Fibroblast of mammary gland (primary cell): ENCODE measurements at regions not wholly inside any gene's neighbourhood (a gene's known extent, or its start where the extent isn't known, plus 50 kb on each side); places are given as distances from the start of the nearest gene placed in this dataset.

ENCODE experiments used
- DNase-seq: peaks from one replicate; pipeline ENCODE4 v3.0.0-alpha.2; 2010; ENCODE audit warnings: low read depth
- H3K4me3 ChIP-seq: 2 replicates; pipeline ENCODE4 v1.5.1; 2011; ENCODE audit warnings: low read depth, mild to moderate bottlenecking, low read length, moderate library complexity; ENCODE audit not compliant: control insufficient read depth
- TF ChIP-seq, protein P1 (sequence below): conservative IDR thresholded peaks from 2 replicates; pipeline ENCODE4 v1.5.1; 2011; ENCODE audit warnings: low read depth, low read length, inconsistent platforms; ENCODE audit not compliant: control insufficient read depth, insufficient read depth

GRCh38 chr2:121159291-121160071 lies 125.5 kb downstream of the TFCP2L1 start:
- no peak for DNase-seq
- no peak overlapping the region for H3K4me3 ChIP-seq
- TF ChIP-seq, protein P1, sequence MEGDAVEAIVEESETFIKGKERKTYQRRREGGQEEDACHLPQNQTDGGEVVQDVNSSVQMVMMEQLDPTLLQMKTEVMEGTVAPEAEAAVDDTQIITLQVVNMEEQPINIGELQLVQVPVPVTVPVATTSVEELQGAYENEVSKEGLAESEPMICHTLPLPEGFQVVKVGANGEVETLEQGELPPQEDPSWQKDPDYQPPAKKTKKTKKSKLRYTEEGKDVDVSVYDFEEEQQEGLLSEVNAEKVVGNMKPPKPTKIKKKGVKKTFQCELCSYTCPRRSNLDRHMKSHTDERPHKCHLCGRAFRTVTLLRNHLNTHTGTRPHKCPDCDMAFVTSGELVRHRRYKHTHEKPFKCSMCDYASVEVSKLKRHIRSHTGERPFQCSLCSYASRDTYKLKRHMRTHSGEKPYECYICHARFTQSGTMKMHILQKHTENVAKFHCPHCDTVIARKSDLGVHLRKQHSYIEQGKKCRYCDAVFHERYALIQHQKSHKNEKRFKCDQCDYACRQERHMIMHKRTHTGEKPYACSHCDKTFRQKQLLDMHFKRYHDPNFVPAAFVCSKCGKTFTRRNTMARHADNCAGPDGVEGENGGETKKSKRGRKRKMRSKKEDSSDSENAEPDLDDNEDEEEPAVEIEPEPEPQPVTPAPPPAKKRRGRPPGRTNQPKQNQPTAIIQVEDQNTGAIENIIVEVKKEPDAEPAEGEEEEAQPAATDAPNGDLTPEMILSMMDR: no peak

- peak; percentile 5 for DNase-seq
- TF ChIP-seq, protein P1: no peak
- H3K4me3 ChIP-seq: no peak overlapping the region
Observed at GRCh38 chr2:121160366-121160765, 124.6 kb downstream of the TFCP2L1 start.

DNA sequence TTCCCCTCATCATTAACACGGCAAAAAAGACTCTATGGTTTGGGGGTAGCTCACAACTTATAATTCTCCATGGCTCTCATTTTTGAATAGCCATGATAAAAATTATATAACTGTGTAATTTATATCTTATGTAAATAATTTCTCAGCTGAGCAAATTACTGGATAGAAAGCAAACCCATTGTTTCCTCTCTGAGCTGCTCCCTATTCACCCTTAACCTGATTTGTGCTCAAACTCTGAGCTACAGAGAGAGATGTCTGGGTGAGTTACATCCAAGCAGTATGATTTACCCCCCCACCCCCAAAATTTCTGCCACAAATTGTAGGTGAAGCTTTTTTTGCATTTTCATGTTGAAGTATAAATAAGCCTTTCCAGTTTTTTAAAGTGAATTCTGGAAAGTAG lies 123.7 kb downstream of the TFCP2L1 start:
- H3K4me3 ChIP-seq: no peak overlapping the region
- TF ChIP-seq, protein P1: no peak
- DNase-seq: no peak

- no peak overlapping the region for H3K4me3 ChIP-seq
- TF ChIP-seq, protein P1: no peak
- no peak for DNase-seq
Observed at GRCh38 chr2:121162893-121163292, 122.1 kb downstream of the TFCP2L1 start.

DNA sequence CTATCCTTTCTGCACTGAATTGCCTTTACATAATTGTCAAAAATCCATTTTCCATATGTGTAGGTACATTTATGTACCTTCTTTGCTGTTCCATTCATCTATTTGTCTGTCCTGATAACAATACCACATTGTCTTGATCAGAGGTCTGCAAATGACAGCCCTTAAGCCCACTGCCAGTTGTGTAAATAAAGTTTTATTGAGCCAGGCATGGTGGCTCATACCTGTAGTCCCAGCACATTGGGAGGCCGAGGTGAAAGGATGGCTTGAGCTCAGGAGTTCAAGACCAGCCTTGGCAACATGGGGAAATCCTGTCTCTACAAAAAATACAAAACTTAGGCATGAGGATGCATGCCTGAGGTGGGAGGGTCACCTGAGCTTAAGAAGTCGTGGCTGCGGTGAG lies 121.0 kb downstream of the TFCP2L1 start:
- DNase-seq: no peak
- TF ChIP-seq, protein P1: no peak
- H3K4me3 ChIP-seq: no peak overlapping the region

DNA sequence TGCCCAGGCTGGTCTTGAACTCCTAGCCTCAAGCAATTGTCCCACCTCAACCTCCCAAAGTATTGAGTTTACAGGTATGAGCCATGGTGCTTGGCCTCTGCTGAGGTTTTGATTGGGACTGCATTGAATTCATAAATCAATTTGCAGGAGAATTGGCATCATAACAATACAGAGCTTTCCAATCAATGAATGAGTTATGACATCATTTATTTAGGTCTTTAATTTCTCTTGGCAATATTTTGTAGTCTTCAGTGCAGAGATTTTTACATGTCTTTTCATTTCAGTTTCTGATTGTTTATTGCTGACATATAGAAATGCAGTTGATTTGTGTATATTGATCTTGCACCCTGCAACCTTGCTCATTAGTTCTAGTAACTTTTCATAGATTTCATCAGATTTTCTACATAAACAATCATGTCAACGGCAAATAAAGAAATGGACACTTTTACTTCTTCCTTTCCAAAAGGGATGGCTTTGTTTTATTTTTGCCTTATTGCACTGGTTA lies 119.9 kb downstream of the TFCP2L1 start:
- TF ChIP-seq, protein P1: no peak
- no peak overlapping the region for H3K4me3 ChIP-seq
- DNase-seq: no peak
